DOHH2 (cell line): ENCODE measurements at regions not wholly inside any gene's neighbourhood (a gene's known extent, or its start where the extent isn't known, plus 50 kb on each side); places are given as distances from the start of the nearest gene placed in this dataset.

Experiments used
- EZH2phosphoT487 ChIP-seq: fragments of 200-600 bp; sonication (generic); IDR thresholded peaks from 2 replicates; pipeline ENCODE4 v1.6.1; 2017; ENCODE audit warnings: borderline replicate concordance, mild to moderate bottlenecking, antibody characterized with exemption, low read length, moderate library complexity, mixed read lengths
- TF ChIP-seq, protein P1 (sequence below): fragments of 200-600 bp; sonication (generic); IDR thresholded peaks from one replicate; pipeline ENCODE4 v1.5.1; 2014; ENCODE audit warnings: antibody characterized with exemption, mild to moderate bottlenecking, low read depth, low read length; ENCODE audit not compliant: poor library complexity, severe bottlenecking

DNA sequence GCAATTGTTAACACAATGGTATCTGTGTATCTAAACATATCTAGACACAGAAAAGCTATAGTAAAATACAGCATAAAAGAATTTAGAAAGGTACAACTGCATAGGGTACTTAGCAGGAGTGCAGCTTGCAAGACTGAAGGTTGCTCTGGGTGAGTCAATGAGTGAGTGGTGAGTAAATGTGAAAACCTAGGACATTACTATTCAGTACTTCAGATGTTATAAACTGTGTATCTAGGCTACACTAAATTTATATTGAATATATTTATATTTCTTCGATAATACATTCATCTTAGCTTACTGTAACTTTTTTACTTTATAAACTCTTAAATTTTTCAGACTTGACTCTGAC is 409.0 kb upstream of the DCN start:
- TF ChIP-seq, protein P1, sequence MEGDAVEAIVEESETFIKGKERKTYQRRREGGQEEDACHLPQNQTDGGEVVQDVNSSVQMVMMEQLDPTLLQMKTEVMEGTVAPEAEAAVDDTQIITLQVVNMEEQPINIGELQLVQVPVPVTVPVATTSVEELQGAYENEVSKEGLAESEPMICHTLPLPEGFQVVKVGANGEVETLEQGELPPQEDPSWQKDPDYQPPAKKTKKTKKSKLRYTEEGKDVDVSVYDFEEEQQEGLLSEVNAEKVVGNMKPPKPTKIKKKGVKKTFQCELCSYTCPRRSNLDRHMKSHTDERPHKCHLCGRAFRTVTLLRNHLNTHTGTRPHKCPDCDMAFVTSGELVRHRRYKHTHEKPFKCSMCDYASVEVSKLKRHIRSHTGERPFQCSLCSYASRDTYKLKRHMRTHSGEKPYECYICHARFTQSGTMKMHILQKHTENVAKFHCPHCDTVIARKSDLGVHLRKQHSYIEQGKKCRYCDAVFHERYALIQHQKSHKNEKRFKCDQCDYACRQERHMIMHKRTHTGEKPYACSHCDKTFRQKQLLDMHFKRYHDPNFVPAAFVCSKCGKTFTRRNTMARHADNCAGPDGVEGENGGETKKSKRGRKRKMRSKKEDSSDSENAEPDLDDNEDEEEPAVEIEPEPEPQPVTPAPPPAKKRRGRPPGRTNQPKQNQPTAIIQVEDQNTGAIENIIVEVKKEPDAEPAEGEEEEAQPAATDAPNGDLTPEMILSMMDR, result no peak
- no peak for TF ChIP-seq EZH2phosphoT487
